Fibroblast of villous mesenchyme (primary cell): ENCODE measurements at regions not wholly inside any gene's neighbourhood (a gene's known extent, or its start where the extent isn't known, plus 50 kb on each side); places are given as distances from the start of the nearest gene placed in this dataset.

Experiments used
- DNase-seq: peaks from one replicate; pipeline ENCODE4 v3.0.0-alpha.2; 2010; ENCODE audit warnings: low read depth
- H3K4me3 ChIP-seq: 2 replicates; pipeline ENCODE4 v1.5.1; 2011; ENCODE audit warnings: low read depth, mild to moderate bottlenecking, low read length
- TF ChIP-seq, protein P1 (sequence below): IDR thresholded peaks from 2 replicates; pipeline ENCODE4 v1.5.1; 2012; ENCODE audit warnings: low read depth, mild to moderate bottlenecking, low read length; ENCODE audit not compliant: insufficient read depth

DNA sequence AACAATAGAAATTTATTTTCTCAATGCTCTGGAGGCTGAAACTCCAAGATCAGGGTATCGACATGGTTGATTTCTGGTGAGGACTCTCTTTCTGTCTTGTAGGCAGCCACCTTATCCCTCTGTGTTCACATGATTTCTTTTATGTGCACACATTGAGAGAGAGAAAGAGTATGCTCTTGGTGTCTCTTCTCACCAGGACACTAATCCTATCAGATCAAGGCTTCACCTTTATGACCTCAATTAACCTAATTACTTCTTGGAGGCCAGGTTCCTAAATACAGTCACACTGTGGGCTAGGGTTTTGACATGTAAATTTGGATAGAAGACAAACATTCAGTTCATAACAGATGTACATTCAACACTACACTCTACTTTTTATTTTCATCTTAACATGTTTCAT is 1094.2 kb upstream of the ADGRL2 start:
- DNase-seq: no peak
- TF ChIP-seq, protein P1, sequence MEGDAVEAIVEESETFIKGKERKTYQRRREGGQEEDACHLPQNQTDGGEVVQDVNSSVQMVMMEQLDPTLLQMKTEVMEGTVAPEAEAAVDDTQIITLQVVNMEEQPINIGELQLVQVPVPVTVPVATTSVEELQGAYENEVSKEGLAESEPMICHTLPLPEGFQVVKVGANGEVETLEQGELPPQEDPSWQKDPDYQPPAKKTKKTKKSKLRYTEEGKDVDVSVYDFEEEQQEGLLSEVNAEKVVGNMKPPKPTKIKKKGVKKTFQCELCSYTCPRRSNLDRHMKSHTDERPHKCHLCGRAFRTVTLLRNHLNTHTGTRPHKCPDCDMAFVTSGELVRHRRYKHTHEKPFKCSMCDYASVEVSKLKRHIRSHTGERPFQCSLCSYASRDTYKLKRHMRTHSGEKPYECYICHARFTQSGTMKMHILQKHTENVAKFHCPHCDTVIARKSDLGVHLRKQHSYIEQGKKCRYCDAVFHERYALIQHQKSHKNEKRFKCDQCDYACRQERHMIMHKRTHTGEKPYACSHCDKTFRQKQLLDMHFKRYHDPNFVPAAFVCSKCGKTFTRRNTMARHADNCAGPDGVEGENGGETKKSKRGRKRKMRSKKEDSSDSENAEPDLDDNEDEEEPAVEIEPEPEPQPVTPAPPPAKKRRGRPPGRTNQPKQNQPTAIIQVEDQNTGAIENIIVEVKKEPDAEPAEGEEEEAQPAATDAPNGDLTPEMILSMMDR: no peak
- H3K4me3 ChIP-seq: no peak overlapping the region

DNA sequence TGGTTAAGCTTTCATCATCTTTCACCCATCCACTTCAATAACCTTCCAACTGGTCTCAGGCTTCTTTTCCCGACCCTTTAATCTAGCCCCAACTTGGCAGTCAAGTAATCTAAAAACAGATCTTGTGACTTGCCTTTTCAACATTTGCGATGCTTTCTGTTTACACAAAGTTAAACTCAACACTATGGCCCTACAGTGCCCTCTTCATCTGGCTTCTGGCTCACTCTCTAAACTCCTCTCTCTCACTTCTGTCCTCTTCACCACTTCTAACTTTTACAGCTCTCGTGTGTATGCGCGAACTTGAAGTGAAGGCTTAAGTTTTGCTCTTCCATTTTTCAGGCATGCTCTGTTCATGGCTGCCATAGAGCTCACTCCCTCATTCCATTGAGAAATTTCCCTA is 1122.3 kb upstream of the ADGRL2 start:
- no peak overlapping the region for H3K4me3 ChIP-seq
- TF ChIP-seq, protein P1: no peak
- no peak for DNase-seq

DNA sequence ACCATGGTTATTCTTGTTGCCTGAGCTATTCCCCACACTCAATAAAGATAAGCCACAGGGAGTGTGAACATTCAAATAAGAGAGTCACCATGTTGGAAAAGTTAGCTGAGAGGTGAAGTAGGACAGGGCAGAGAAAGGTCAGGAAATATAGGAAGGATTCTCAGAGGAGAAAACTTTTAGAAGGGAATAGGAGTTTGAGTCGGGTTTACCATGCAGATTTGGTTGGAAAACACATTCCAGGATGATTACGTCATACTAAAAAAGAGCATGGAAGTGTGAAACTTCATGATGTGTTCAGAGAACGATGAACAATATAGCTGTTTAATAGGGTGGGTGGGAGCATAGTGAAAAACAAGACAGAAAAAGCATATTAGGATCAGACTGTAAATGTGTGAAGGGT is 1125.3 kb upstream of the ADGRL2 start:
- DNase-seq: no peak
- TF ChIP-seq, protein P1: no peak

DNA sequence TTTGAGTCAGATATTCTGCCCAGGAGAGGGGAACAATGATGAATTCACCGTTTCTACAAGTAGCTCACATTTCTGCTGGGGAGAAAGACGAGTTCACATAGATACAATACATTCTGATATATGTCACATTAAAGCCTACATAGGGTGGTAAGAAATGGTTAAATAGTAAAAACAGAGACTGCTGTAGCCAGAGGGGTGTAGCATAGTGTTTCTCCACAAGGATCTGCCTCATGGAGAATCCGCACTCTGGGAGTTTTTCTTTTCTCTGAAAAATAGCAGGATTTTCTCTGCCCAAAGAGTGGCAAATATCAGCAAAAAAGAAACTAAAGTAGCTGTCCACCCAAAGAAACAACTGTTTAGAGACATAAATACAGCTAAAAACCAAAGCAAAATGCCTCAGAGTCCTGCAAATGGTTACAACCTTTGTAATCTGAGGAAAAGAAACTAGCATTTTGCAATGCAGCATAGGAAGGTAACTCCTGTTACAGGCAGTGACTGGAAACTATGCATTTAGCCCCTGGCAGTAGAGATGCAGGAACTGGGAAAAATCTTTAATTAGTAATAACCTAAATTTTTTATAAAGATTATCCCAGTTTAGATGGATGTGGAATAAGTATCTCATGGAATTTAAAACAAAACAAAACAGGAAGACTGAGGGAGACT is 1126.7 kb upstream of the ADGRL2 start:
- no peak overlapping the region for H3K4me3 ChIP-seq
- TF ChIP-seq, protein P1: no peak
- no peak for DNase-seq

More for the DNA sequence above, 1125.3 kb upstream of the ADGRL2 start:
- H3K4me3 ChIP-seq: no peak overlapping the region

DNA sequence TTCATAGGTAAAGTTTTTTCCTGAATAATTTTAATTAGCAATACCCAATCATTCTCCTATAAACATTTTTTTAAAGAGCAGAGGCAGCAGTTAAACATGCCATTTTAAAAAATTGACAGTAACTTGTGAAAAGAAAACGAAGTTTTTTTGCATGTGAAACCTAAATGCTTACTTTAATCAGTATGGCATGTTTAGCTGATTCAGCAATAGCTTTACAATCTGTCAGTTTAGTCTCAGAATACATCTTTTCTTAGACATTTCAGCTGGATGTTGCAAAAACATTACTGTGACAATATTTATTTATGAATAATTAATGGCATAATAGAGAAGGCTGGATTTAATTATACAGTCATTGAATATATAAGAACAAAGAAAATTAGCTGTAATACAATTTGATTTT is 1132.4 kb upstream of the ADGRL2 start:
- no peak overlapping the region for H3K4me3 ChIP-seq
- TF ChIP-seq, protein P1: no peak
- no peak for DNase-seq

DNA sequence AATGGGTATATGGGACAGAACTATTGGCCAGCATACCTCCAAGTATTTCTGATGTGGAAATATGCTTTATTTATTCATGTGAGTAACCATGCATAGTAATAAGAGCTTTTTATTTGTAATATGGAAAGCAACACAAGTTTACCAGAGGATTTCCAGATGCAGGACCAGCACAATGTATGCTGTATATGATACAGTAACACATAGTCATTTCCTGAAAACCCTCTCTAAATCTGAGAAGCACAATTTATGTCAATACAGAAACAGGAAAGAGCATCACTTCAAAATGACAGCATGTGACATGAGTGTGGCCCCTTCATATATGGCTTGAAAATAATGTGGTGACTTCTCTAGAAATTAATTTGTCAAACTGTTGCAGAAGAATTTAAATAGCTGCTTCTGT is 1134.7 kb upstream of the ADGRL2 start:
- no peak for DNase-seq
- TF ChIP-seq, protein P1: no peak

DNA sequence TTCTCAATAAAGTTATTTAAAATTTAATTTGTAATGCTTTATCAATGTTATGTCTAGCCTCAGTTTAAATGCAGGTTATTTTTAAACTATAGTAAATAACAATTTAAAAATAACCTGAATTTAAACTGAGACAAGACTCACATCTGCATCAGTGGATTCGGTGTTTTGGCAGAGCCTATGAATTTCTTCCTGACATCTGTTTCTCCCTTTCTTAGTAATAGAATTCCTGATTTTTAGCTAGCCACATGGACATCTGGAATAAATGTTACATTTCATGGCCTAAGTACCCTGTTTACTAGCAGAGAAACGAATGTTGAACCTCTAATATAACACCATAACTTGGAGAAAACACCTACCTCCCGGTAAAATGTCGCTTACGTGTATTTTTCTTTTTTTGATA is 1141.6 kb upstream of the ADGRL2 start:
- TF ChIP-seq, protein P1: no peak
- H3K4me3 ChIP-seq: no peak overlapping the region
- no peak for DNase-seq

More for the DNA sequence above, 1134.7 kb upstream of the ADGRL2 start:
- H3K4me3 ChIP-seq: no peak overlapping the region
